Common myeloid progenitor, CD34-positive (primary cell): ENCODE measurements at regions not wholly inside any gene's neighbourhood (a gene's known extent, or its start where the extent isn't known, plus 50 kb on each side); places are given as distances from the start of the nearest gene placed in this dataset.
A peak's percentile ranks its signal among the peaks of the same experiment; 100 is the strongest.
"Not testable (repeated sequence)": the region's sequence is repeated elsewhere in the genome, so short reads cannot be mapped to it uniquely, and the experiment has no call there.

Source experiments
- CTCF ChIA-PET: fragments of 350-600 bp; sonication (Branson Sonifier 250); formaldehyde crosslinking; loops from one replicate; lab custom pipeline; 2021; ENCODE audit warnings: antibody characterized with exemption; lab: Charles Lee
- POLR2A ChIA-PET: fragments of 350-600 bp; sonication (Branson Sonifier 250); formaldehyde crosslinking; loops from one replicate; lab custom pipeline; 2021; ENCODE audit warnings: antibody characterized with exemption; lab: Charles Lee
- DNase-seq, 3 donors: peaks; one replicate each; pipeline versions ENCODE4 v3.0.0 to v3.0.0-alpha.2; 2013
- H3K27ac ChIP-seq, 2 experiments: 1 replicate in 1 of 2; 2 replicates in 1 of 2; pipeline ENCODE4 v1.7.0; 2013; ENCODE audit warnings: inconsistent platforms in 2 of 2, low read length in 2 of 2, mild to moderate bottlenecking in 2 of 2, low read depth in 1 of 2, moderate library complexity in 1 of 2; ENCODE audit not compliant: severe bottlenecking in 2 of 2, insufficient read depth in 1 of 2, poor library complexity in 1 of 2
- H3K27me3 ChIP-seq, 5 experiments: replicated peaks in 2 of 5; 1 replicate in 3 of 5; 2 replicates in 2 of 5; pipeline versions ENCODE4 v1.6.1 to v1.7.0; 2013; ENCODE audit warnings: low read length in 4 of 5, mild to moderate bottlenecking in 2 of 5, moderate library complexity in 2 of 5, inconsistent platforms in 1 of 5; ENCODE audit not compliant: insufficient read depth in 5 of 5, control insufficient read depth in 4 of 5
- H3K36me3 ChIP-seq, 4 experiments: 1 replicate in 2 of 4; 2 replicates in 2 of 4; pipeline versions ENCODE4 v1.6.1 to v1.7.0; 2013; ENCODE audit warnings: low read length in 3 of 4, control low read depth in 1 of 4, mild to moderate bottlenecking in 1 of 4; ENCODE audit not compliant: control insufficient read depth in 4 of 4, insufficient read depth in 4 of 4
- H3K4me1 ChIP-seq, 4 experiments: 1 replicate in 3 of 4; 2 replicates in 1 of 4; pipeline versions ENCODE4 v1.6.1 to v1.7.1; 2013; ENCODE audit warnings: low read length in 3 of 4, mild to moderate bottlenecking in 3 of 4, control low read depth in 1 of 4, inconsistent platforms in 1 of 4, moderate library complexity in 1 of 4; ENCODE audit not compliant: control insufficient read depth in 4 of 4, insufficient read depth in 4 of 4; ENCODE audit errors: control extremely low read depth in 1 of 4
- H3K4me3 ChIP-seq, 7 experiments: 1 replicate in 4 of 7; 2 replicates in 3 of 7; pipeline versions ENCODE4 v1.5.1 to v1.7.0; 2013; ENCODE audit warnings: mild to moderate bottlenecking in 7 of 7, low read length in 6 of 7, moderate library complexity in 6 of 7, inconsistent platforms in 2 of 7, low read depth in 2 of 7, control low read depth in 1 of 7; ENCODE audit not compliant: insufficient read depth in 4 of 7, control insufficient read depth in 1 of 7; ENCODE audit errors: extremely low read depth in 1 of 7
- H3K9me3 ChIP-seq, 5 experiments: 1 replicate in 4 of 5; 2 replicates in 1 of 5; pipeline versions ENCODE4 v1.6.1 to v1.7.1; 2013; ENCODE audit warnings: low read length in 4 of 5, mild to moderate bottlenecking in 2 of 5, inconsistent platforms in 1 of 5, low read depth in 1 of 5, moderate library complexity in 1 of 5; ENCODE audit not compliant: control insufficient read depth in 4 of 5, insufficient read depth in 2 of 5; ENCODE audit errors: control extremely low read depth in 1 of 5
- WGBS: methylation state at CpG from one replicate; pipeline ENCODE4 v1.1.5; 2013; ENCODE audit not compliant: insufficient coverage; 5-methylcytosine and 5-hydroxymethylcytosine counted together

DNA sequence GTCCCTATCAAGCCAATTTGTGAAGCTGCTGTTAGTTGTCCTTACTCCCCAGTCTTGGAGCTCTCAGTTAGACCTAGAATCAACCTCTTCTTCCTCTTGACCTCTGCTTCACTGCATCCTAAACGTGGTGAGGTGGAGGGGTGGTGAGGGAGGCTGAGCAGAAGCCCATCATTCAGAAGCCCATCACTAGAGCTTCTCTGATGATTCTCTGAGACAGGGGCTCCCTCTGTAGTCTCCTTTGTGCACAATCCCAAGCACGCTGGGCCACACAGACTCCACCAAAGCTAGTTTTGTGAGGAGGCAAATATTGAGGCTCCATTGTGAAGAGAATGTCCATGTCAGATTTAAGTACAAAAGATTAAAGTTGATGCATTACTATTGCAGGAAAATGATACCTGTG is 163.8 kb upstream of the PRSS1 start:
- ChIA-PET CTCF (interaction anchor here (0.6 to 10.3 kb wide), 28 partner anchors 9 to 277 kb away, joined by 3 to 260 read pairs (median 5); no protein-coding TSS in a partner anchor), POLR2A (interaction anchor here (0.7 to 1.1 kb wide), 3 partner anchors 27 to 1314 kb away, joined by 3 read pairs; no protein-coding TSS in a partner anchor)
- no peak overlapping the region for H3K4me3 ChIP-seq
- DNase-seq: peak; percentile 46 to 60 (median 56)
- no peaks in the 10 kb centered on the region for H3K9me3 ChIP-seq
- H3K27ac ChIP-seq: no peak overlapping the region
- 40% methylated on average over 1 of the region's 2 CpGs for WGBS
- H3K27me3 ChIP-seq: no peaks in the 10 kb centered on the region
- no peaks in the 10 kb centered on the region for H3K36me3 ChIP-seq
- H3K4me1 ChIP-seq: peaks cover 8 to 42% (median 37%) of the 10 kb centered on the region in 4 experiments

DNA sequence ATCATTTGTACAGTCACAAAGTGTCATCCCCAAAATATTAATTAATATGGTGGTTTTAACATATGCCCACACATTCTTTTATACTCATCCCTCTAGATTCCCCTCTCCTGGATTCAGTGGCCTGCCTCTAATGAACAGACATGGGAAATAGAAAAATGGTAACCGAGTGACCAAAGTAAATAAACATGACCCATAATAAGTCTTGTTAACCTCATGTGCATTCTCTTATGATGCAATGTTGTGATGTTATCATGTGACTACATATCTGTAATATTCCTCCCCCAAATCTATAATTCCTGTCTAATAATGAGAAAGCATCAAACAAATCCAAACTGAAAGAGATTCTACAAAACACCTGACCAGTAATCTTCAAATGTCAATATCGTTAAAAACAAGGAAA is 164.5 kb upstream of the PRSS1 start:
- POLR2A ChIA-PET: interaction anchor here (0.7 to 1.1 kb wide), 2 partner anchors 199 to 1315 kb away, joined by 3 read pairs; no protein-coding TSS in a partner anchor
- DNase-seq: no peak

GRCh38 chr7:142583446-142583845 is 165.8 kb upstream of the PRSS1 start:
- DNase-seq: peak; percentile 63 to 93 (median 92)
- Histone ChIP-seq H3K9me3 (no peaks in the 10 kb centered on the region), H3K27me3 (no peaks in the 10 kb centered on the region), H3K27ac (peak overlapping the region; percentile 16 to 43), H3K4me1 (peaks cover 16 to 59% (median 48%) of the 10 kb centered on the region in 4 experiments), H3K36me3 (no peaks in the 10 kb centered on the region), H3K4me3 (no peak overlapping the region)
- 36% methylated on average over 2 of the region's 2 CpGs for WGBS
- ChIA-PET CTCF (interaction anchor here (0.7 to 10.3 kb wide), 21 partner anchors 8 to 232 kb away, joined by 3 to 260 read pairs (median 4); no protein-coding TSS in a partner anchor), POLR2A (interaction anchor here (0.8 kb wide), 1 partner anchor 21 kb away, joined by 3 read pairs; no protein-coding TSS in a partner anchor)

More for the DNA sequence above, 164.5 kb upstream of the PRSS1 start:
- peaks cover 15 to 49% (median 44%) of the 10 kb centered on the region in 4 experiments for H3K4me1 ChIP-seq
- H3K9me3 ChIP-seq: no peaks in the 10 kb centered on the region
- CTCF ChIA-PET: interaction anchor here (0.7 to 10.3 kb wide), 28 partner anchors 9 to 261 kb away, joined by 3 to 260 read pairs (median 5); no protein-coding TSS in a partner anchor
- H3K27me3 ChIP-seq: no peaks in the 10 kb centered on the region
- H3K27ac ChIP-seq: peak overlapping the region in 1 of 2 experiments; percentile 28
- H3K4me3 ChIP-seq: no peak overlapping the region
- H3K36me3 ChIP-seq: no peaks in the 10 kb centered on the region
- 100% methylated on average over 1 of the region's 2 CpGs for WGBS

- Histone ChIP-seq H3K27me3 (no peaks in the 10 kb centered on the region), H3K4me3 (no peak overlapping the region), H3K9me3 (no peaks in the 10 kb centered on the region), H3K4me1 (peaks cover 16 to 52% (median 44%) of the 10 kb centered on the region in 4 experiments), H3K27ac (no peak overlapping the region), H3K36me3 (no peaks in the 10 kb centered on the region)
- no CpG with 5 or more reads among the region's 3 CpGs for WGBS
- no peak for DNase-seq
- ChIA-PET CTCF (interaction anchor here (1.1 to 10.3 kb wide), 14 partner anchors 9 to 231 kb away, joined by 3 to 260 read pairs (median 4); no protein-coding TSS in a partner anchor), POLR2A (no interaction called here)
Measured at GRCh38 chr7:142582351-142582750, 166.9 kb upstream of the PRSS1 start.

DNA sequence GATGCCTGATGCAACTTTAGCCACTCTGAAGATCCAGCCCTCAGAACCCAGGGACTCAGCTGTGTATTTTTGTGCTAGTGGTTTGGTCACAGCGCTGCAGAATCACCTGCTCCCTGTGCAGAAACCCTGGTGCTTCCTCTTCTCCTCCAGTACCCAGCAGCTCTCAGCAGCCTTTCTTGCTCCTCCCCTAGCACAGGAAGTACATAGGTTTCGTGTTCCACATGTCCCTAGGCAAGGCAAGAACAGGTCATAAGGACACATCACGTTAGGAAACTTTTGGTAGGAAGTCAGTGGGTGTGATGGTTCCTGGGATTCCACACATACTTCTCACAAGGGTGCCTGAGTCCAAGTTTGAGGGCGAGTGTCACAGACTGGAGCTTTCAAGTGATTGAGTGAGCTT is 167.9 kb upstream of the PRSS1 start:
- Histone ChIP-seq H3K4me3 (peak overlapping the region in 1 of 7 experiments; percentile 46), H3K4me1 (peaks cover 16 to 48% (median 41%) of the 10 kb centered on the region in 4 experiments), H3K36me3 (no peaks in the 10 kb centered on the region), H3K27me3 (no peaks in the 10 kb centered on the region), H3K27ac (peak overlapping the region in 1 of 2 experiments; percentile 4), H3K9me3 (no peaks in the 10 kb centered on the region)
- CTCF ChIA-PET: interaction anchor here (0.8 to 10.3 kb wide), 8 partner anchors 11 to 121 kb away, joined by 3 to 260 read pairs (median 4); no protein-coding TSS in a partner anchor
- DNase-seq: peak; percentile 54 to 91 (median 88)
- WGBS: 6% methylated on average over 3 of the region's 4 CpGs
- POLR2A ChIA-PET: interaction anchor here (0.7 kb wide), 1 partner anchor 19 kb away, joined by 3 read pairs; no protein-coding TSS in a partner anchor

DNA sequence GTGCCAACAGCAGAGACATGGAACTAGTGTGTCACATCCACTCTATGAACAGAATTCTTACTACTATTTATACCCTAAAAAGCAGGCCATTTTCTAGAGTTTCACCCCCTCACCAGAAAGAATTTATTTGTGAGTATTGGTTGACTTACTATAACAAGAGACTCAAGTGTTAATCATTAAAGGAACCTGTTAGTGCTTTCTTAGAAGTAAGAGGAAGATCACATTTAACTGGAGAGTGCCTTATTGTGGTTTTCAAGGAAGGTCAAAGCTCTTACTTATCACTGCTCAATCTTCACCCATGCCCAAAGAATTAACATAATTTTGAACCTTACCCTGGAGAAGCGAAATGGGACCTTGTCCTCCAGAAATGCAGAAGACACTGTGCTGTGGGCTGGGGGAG is 169.3 kb upstream of the PRSS1 start:
- Histone ChIP-seq H3K27me3 (no peaks in the 10 kb centered on the region), H3K4me3 (no peak overlapping the region), H3K27ac (no peak overlapping the region), H3K4me1 (peaks cover 16 to 43% (median 37%) of the 10 kb centered on the region in 4 experiments), H3K9me3 (no peaks in the 10 kb centered on the region), H3K36me3 (no peaks in the 10 kb centered on the region)
- ChIA-PET CTCF (interaction anchor here (0.9 to 10.3 kb wide), 5 partner anchors 12 to 41 kb away, joined by 3 to 260 read pairs (median 9); no protein-coding TSS in a partner anchor), POLR2A (no interaction called here)
- 80% methylated on average over 1 of the region's 1 CpG for WGBS
- peak in 1 of 3 donors; percentile 25 for DNase-seq

- WGBS: 88% methylated on average over 10 of the region's 25 CpGs
- H3K9me3 ChIP-seq, POLR2A ChIA-PET, H3K36me3 ChIP-seq, DNase-seq, H3K4me3 ChIP-seq, H3K27ac ChIP-seq, H3K27me3 ChIP-seq: not testable (repeated sequence)
- CTCF ChIA-PET: interaction anchor here (17.8 kb wide), 1 partner anchor 6 kb away, joined by 260 read pairs; no protein-coding TSS in a partner anchor
- H3K4me1 ChIP-seq: peaks cover 7 to 16% (median 10%) of the 10 kb centered on the region in 4 experiments
Measured at GRCh38 chr7:142575351-142575750, 173.9 kb upstream of the PRSS1 start.
